ENCODE measurements at regions not wholly inside any gene's neighbourhood (a gene's known extent, or its start where the extent isn't known, plus 50 kb on each side); places are given as distances from the start of the nearest gene placed in this dataset.

DNA sequence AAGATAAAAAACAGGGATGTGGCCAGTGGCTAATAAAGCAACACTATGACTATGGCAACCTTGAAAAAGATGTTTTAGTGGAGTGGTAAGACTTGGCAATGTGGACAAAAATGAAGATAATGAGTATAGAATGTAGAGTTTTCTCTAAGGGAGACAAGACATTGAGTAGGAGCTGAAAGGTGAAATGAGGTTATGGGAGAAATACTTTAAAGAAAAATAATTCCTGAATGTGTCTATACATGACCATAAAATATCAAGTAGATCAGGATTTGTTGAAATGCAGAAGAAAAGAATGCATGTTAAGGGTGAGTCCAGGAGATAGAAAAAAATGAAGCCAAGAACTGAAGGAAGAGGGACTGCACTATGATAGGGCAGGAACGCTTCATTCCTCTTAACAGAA, 101.6 kb upstream of the CARD18 start:
- no peak overlapping the region for H3K27ac Mint-ChIP-seq (ENCODE audit: unreplicated experiment)
- H3K9me3 Mint-ChIP-seq (ENCODE audit: unreplicated experiment), result no peaks in the 10 kb centered on the region

DNA sequence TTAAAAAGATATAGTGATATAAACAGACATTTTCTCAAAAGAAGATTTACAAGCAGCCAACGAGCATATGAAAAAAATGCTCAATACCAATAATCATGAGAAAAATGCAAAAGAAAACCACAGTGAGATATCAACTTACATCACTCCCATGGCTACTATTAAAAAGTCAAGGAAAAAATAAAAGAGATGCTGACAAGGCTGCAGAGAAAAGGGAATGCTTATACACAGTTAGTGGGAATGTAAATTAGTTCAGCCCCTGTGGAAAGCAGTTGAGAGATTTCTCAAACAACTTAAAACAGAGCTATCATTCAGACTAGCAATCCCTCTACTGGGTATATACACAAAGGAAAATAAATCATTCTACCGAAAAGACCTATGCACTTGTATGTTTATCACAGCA, 97.1 kb upstream of the CARD18 start:
- Mint-ChIP-seq H3K27ac (ENCODE audit: unreplicated experiment) (no peak overlapping the region), H3K4me1 (ENCODE audit: low read depth, unreplicated experiment) (no peaks in the 10 kb centered on the region), H3K4me3 (ENCODE audit: unreplicated experiment) (no peak overlapping the region), H3K36me3 (ENCODE audit: unreplicated experiment) (no peaks in the 10 kb centered on the region), H3K9me3 (ENCODE audit: unreplicated experiment) (no peaks in the 10 kb centered on the region), H3K27me3 (ENCODE audit: unreplicated experiment) (peaks cover 1% of the 10 kb centered on the region)
- no peak for DNase-seq
- TF ChIP-seq, protein P1, sequence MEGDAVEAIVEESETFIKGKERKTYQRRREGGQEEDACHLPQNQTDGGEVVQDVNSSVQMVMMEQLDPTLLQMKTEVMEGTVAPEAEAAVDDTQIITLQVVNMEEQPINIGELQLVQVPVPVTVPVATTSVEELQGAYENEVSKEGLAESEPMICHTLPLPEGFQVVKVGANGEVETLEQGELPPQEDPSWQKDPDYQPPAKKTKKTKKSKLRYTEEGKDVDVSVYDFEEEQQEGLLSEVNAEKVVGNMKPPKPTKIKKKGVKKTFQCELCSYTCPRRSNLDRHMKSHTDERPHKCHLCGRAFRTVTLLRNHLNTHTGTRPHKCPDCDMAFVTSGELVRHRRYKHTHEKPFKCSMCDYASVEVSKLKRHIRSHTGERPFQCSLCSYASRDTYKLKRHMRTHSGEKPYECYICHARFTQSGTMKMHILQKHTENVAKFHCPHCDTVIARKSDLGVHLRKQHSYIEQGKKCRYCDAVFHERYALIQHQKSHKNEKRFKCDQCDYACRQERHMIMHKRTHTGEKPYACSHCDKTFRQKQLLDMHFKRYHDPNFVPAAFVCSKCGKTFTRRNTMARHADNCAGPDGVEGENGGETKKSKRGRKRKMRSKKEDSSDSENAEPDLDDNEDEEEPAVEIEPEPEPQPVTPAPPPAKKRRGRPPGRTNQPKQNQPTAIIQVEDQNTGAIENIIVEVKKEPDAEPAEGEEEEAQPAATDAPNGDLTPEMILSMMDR (IDR thresholded peaks at IDR 0.05; ENCODE audit: partially characterized antibody, unreplicated experiment), result no peak

More for the DNA sequence above, 101.6 kb upstream of the CARD18 start:
- no peak for DNase-seq
- Mint-ChIP-seq H3K36me3 (ENCODE audit: unreplicated experiment) (no peaks in the 10 kb centered on the region), H3K4me3 (ENCODE audit: unreplicated experiment) (no peak overlapping the region), H3K27me3 (ENCODE audit: unreplicated experiment) (no peaks in the 10 kb centered on the region), H3K4me1 (ENCODE audit: low read depth, unreplicated experiment) (no peaks in the 10 kb centered on the region)
- TF ChIP-seq, protein P1 (IDR thresholded peaks at IDR 0.05; ENCODE audit: partially characterized antibody, unreplicated experiment), result no peak

DNA sequence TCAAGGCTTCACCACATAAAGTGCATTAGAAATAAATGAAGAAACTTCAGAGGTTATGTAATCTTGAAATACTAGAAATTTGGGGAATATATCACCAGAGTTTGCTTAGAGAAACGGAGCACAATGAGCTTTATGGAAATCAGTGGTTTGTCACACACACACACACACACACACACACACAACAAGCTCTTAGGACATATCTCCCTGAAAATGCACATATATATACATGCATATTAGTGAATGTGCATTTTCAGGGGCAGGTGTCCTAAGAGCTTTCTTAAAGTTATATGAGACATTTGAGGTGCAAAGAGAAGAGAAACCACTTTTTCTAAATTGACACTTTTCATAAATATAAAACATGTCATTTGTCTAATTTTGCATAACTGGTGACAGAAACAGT, 93.7 kb upstream of the CARD18 start:
- H3K9me3 Mint-ChIP-seq (ENCODE audit: unreplicated experiment), result no peaks in the 10 kb centered on the region

DNA sequence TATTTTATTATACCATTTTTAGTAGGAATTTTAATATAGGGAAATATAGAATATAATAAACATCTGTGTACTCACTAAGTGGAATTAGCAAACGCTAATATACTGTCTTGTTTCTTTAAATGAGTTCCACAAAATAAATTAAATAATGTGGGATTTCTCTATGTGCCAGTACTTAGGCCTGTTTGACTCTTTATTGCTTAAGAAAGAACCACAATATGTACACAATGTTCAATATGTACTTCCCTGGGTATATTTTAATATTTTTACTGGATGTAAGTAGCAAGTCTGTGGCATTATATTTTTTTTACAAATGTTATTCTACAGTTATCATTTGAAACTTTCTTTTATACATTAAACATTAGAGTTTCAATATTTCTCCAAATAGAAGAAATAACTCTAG, 92.5 kb upstream of the CARD18 start:
- DNase-seq, result no peak
- TF ChIP-seq, protein P1 (IDR thresholded peaks at IDR 0.05; ENCODE audit: partially characterized antibody, unreplicated experiment), result no peak
- Mint-ChIP-seq H3K4me3 (ENCODE audit: unreplicated experiment) (no peak overlapping the region), H3K4me1 (ENCODE audit: low read depth, unreplicated experiment) (no peaks in the 10 kb centered on the region), H3K27me3 (ENCODE audit: unreplicated experiment) (peaks cover 1% of the 10 kb centered on the region), H3K27ac (ENCODE audit: unreplicated experiment) (no peak overlapping the region), H3K36me3 (ENCODE audit: unreplicated experiment) (no peaks in the 10 kb centered on the region), H3K9me3 (ENCODE audit: unreplicated experiment) (no peaks in the 10 kb centered on the region)

More for the DNA sequence above, 93.7 kb upstream of the CARD18 start:
- no peak for DNase-seq
- TF ChIP-seq, protein P1 (IDR thresholded peaks at IDR 0.05; ENCODE audit: partially characterized antibody, unreplicated experiment), result no peak
- H3K27me3 Mint-ChIP-seq (ENCODE audit: unreplicated experiment), result peaks cover 1% of the 10 kb centered on the region
- no peak overlapping the region for H3K27ac Mint-ChIP-seq (ENCODE audit: unreplicated experiment)
- no peak overlapping the region for H3K4me3 Mint-ChIP-seq (ENCODE audit: unreplicated experiment)
- no peaks in the 10 kb centered on the region for H3K4me1 Mint-ChIP-seq (ENCODE audit: low read depth, unreplicated experiment)
- H3K36me3 Mint-ChIP-seq (ENCODE audit: unreplicated experiment), result no peaks in the 10 kb centered on the region

DNA sequence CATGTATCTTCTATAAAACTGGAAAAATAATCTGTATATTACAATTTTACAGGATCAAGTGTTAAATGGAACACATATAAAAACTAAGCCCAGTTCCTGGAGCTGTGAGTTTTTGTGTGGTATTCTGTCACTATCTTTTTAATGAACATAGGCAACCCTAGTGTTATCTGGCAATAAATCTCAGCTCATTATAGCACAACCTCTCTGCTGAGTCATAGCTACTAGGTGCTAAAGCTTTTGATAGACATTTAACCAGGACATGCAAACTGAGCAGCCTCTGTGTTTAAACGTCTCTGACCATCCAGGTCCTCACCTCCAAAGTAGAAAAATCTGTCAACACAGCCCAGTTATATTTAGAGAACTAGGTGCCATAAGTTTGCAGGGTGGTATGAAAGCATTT, 91.0 kb upstream of the CARD18 start:
- TF ChIP-seq, protein P1 (IDR thresholded peaks at IDR 0.05; ENCODE audit: partially characterized antibody, unreplicated experiment), result no peak
- no peak for DNase-seq
- H3K4me1 Mint-ChIP-seq (ENCODE audit: low read depth, unreplicated experiment), result no peaks in the 10 kb centered on the region
- no peaks in the 10 kb centered on the region for H3K36me3 Mint-ChIP-seq (ENCODE audit: unreplicated experiment)
- no peaks in the 10 kb centered on the region for H3K9me3 Mint-ChIP-seq (ENCODE audit: unreplicated experiment)
- H3K27me3 Mint-ChIP-seq (ENCODE audit: unreplicated experiment), result peaks cover 1% of the 10 kb centered on the region
- H3K27ac Mint-ChIP-seq (ENCODE audit: unreplicated experiment), result no peak overlapping the region
- H3K4me3 Mint-ChIP-seq (ENCODE audit: unreplicated experiment), result no peak overlapping the region

All from glutamatergic neuron (in vitro differentiated cells).